ENCODE measurements at regions not wholly inside any gene's neighbourhood (a gene's known extent, or its start where the extent isn't known, plus 50 kb on each side); places are given as distances from the start of the nearest gene placed in this dataset.

GRCh38 chr20:24052599-24053275, 64.2 kb upstream of the GGTLC1 start:
- TF ChIP-seq CTCF (IDR thresholded peaks at IDR 0.05; ENCODE audit: unreplicated experiment), result no peak

GRCh38 chr20:24051160-24051559, 62.6 kb upstream of the GGTLC1 start:
- Mint-ChIP-seq H3K27ac (ENCODE audit: unreplicated experiment) (no peak overlapping the region), H3K9me3 (ENCODE audit: low read depth, unreplicated experiment) (no peaks in the 10 kb centered on the region), H3K27me3 (ENCODE audit: unreplicated experiment) (no peaks in the 10 kb centered on the region), H3K4me3 (ENCODE audit: low read depth, unreplicated experiment) (no peak overlapping the region), H3K4me1 (ENCODE audit: low read depth, unreplicated experiment) (no peaks in the 10 kb centered on the region), H3K36me3 (ENCODE audit: insufficient read depth, unreplicated experiment) (no peaks in the 10 kb centered on the region)
- CTCF ChIA-PET, result no interaction called here
- BruUV-seq (replicated peaks), result no TSS peak
- TF ChIP-seq CTCF (IDR thresholded peaks at IDR 0.05; ENCODE audit: unreplicated experiment), result no peak
- intact Hi-C loops (cut with micrococcal nuclease; ENCODE audit: unreplicated experiment), result no loop called here
- no peak for DNase-seq

More at GRCh38 chr20:24052599-24053275, 64.2 kb upstream of the GGTLC1 start:
- Mint-ChIP-seq H3K27me3 (ENCODE audit: unreplicated experiment) (no peaks in the 10 kb centered on the region), H3K4me1 (ENCODE audit: low read depth, unreplicated experiment) (no peaks in the 10 kb centered on the region), H3K9me3 (ENCODE audit: low read depth, unreplicated experiment) (no peaks in the 10 kb centered on the region), H3K36me3 (ENCODE audit: insufficient read depth, unreplicated experiment) (no peaks in the 10 kb centered on the region), H3K27ac (ENCODE audit: unreplicated experiment) (no peak overlapping the region), H3K4me3 (ENCODE audit: low read depth, unreplicated experiment) (no peak overlapping the region)
- DNase-seq, result no peak
- CTCF ChIA-PET, result no interaction called here
- BruUV-seq (replicated peaks), result no TSS peak
- intact Hi-C loops (cut with micrococcal nuclease; ENCODE audit: unreplicated experiment), result no loop called here

- Mint-ChIP-seq H3K27me3 (ENCODE audit: unreplicated experiment) (no peaks in the 10 kb centered on the region), H3K4me1 (ENCODE audit: low read depth, unreplicated experiment) (no peaks in the 10 kb centered on the region), H3K36me3 (ENCODE audit: insufficient read depth, unreplicated experiment) (no peaks in the 10 kb centered on the region), H3K4me3 (ENCODE audit: low read depth, unreplicated experiment) (no peak overlapping the region), H3K9me3 (ENCODE audit: low read depth, unreplicated experiment) (no peaks in the 10 kb centered on the region), H3K27ac (ENCODE audit: unreplicated experiment) (no peak overlapping the region)
- intact Hi-C loops (cut with micrococcal nuclease; ENCODE audit: unreplicated experiment), result no loop called here
- no peak for TF ChIP-seq CTCF (IDR thresholded peaks at IDR 0.05; ENCODE audit: unreplicated experiment)
- DNase-seq, result no peak
- no TSS peak for BruUV-seq (replicated peaks)
- CTCF ChIA-PET, result no interaction called here
These were observed 61.5 kb upstream of the GGTLC1 start for GRCh38 chr20:24050119-24050518.

- CTCF ChIA-PET, result no interaction called here
- Mint-ChIP-seq H3K4me3 (ENCODE audit: low read depth, unreplicated experiment) (no peak overlapping the region), H3K9me3 (ENCODE audit: low read depth, unreplicated experiment) (no peaks in the 10 kb centered on the region), H3K4me1 (ENCODE audit: low read depth, unreplicated experiment) (no peaks in the 10 kb centered on the region), H3K27me3 (ENCODE audit: unreplicated experiment) (no peaks in the 10 kb centered on the region), H3K27ac (ENCODE audit: unreplicated experiment) (no peak overlapping the region), H3K36me3 (ENCODE audit: insufficient read depth, unreplicated experiment) (no peaks in the 10 kb centered on the region)
- TF ChIP-seq CTCF (IDR thresholded peaks at IDR 0.05; ENCODE audit: unreplicated experiment), result no peak
- DNase-seq, result no peak
- BruUV-seq (replicated peaks), result no TSS peak
- intact Hi-C loops (cut with micrococcal nuclease; ENCODE audit: unreplicated experiment), result no loop called here
These were observed 60.5 kb upstream of the GGTLC1 start for GRCh38 chr20:24049081-24049480.
